K562 (cell line): ENCODE measurements at regions not wholly inside any gene's neighbourhood (a gene's known extent, or its start where the extent isn't known, plus 50 kb on each side); places are given as distances from the start of the nearest gene placed in this dataset.

Experiments used
- ATAC-seq: fragments of 200-7000 bp; cut with Tn5 transposase; 3 replicates; pipeline ENCODE4 v1.9.1; 2020; ENCODE audit warnings: moderate library complexity
- BruUV-seq: library from RNA; stranded (reverse); fragments of 400-500 nt; replicated peaks from 2 replicates; lab custom pipeline; 2021; lab: Mats Ljungman, UMichigan
- CTCF ChIA-PET: fragments of 300-600 bp; formaldehyde crosslinking; extraction: SDS; loops from one replicate; lab custom pipeline; 2021; ENCODE audit warnings: low intra/inter-chr PET ratio; lab: Yijun Ruan, JAX
- POLR2A ChIA-PET: fragments of 300-600, 350-650 bp; sonication (Branson Sonifier 250); formaldehyde crosslinking; extraction: SDS; loops from one replicate; lab custom pipeline; 2021; ENCODE audit warnings: antibody characterized with exemption, inconsistent platforms; lab: Yijun Ruan, JAX
- DNase-seq, 4 experiments: peaks; one replicate each; pipeline versions ENCODE4 v3.0.0 to v3.0.0-alpha.2; 2011 to 2018; ENCODE audit warnings: low spot score in 3 of 4, mixed read lengths in 3 of 4; ENCODE audit errors: extremely low read depth in 1 of 4
- FAIRE-seq: peaks from 2 replicates; lab custom pipeline; 2011; peaks lifted over from hg19 to GRCh38; lab: Jason Lieb, UNC
- H2AFZ ChIP-seq: 2 replicates; pipeline ENCODE4 v1.6.0; 2011; ENCODE audit warnings: low read depth, low read length, control low read depth, inconsistent platforms
- H3K27ac ChIP-seq: fragments of 200-600 bp; 3 replicates; pipeline ENCODE4 v1.8.0; 2011; ENCODE audit warnings: low read depth, mild to moderate bottlenecking, control low read depth, inconsistent platforms, low read length, moderate library complexity, mixed read lengths; ENCODE audit errors: extremely low read depth
- H3K27me3 ChIP-seq, 2 experiments: fragments of 300-600 bp in 1 of 2; 2 replicates in 1 of 2; 3 replicates in 1 of 2; pipeline versions ENCODE4 v1.6.0 to v1.8.0; 2011; ENCODE audit warnings: inconsistent platforms in 2 of 2, low read length in 2 of 2, mild to moderate bottlenecking in 1 of 2, mixed read lengths in 1 of 2, moderate library complexity in 1 of 2; ENCODE audit not compliant: control insufficient read depth in 2 of 2, insufficient read depth in 2 of 2
- H3K36me3 ChIP-seq: fragments of 300-600 bp; 3 replicates; pipeline ENCODE4 v1.8.0; 2011; ENCODE audit warnings: mild to moderate bottlenecking, low read length, inconsistent platforms; ENCODE audit not compliant: control insufficient read depth, insufficient read depth
- H3K4me1 ChIP-seq, 2 experiments: fragments of 200-600 bp in 1 of 2; replicated peaks in 1 of 2; 2 replicates in 1 of 2; 3 replicates in 1 of 2; pipeline versions ENCODE4 v1.5.1 to v1.8.0; 2011; ENCODE audit warnings: inconsistent platforms in 2 of 2, low read length in 2 of 2, mild to moderate bottlenecking in 1 of 2, mixed read lengths in 1 of 2, moderate library complexity in 1 of 2; ENCODE audit not compliant: control insufficient read depth in 2 of 2, insufficient read depth in 2 of 2
- H3K4me2 ChIP-seq: 2 replicates; pipeline ENCODE4 v1.6.1; 2011; ENCODE audit warnings: low read length, control low read depth, inconsistent platforms, mixed read lengths; ENCODE audit not compliant: insufficient read depth
- H3K4me3 ChIP-seq: fragments of 200-600 bp; sonication (generic), shearing (Covaris generic); 2 replicates; pipeline ENCODE4 v1.5.1; 2016; ENCODE audit warnings: control low read depth, inconsistent platforms
- H3K79me2 ChIP-seq: fragments of 200-600 bp; 3 replicates; pipeline ENCODE4 v1.8.0; 2011; ENCODE audit warnings: low read length, inconsistent platforms; ENCODE audit not compliant: control insufficient read depth, insufficient read depth
- H3K9ac ChIP-seq, 2 experiments: 2 replicates each; pipeline versions ENCODE4 v1.6.0 to v1.6.1; 2011; ENCODE audit warnings: low read depth in 2 of 2, low read length in 2 of 2, control low read depth in 1 of 2, inconsistent platforms in 1 of 2, mild to moderate bottlenecking in 1 of 2, mixed read lengths in 1 of 2; ENCODE audit not compliant: insufficient read depth in 1 of 2
- H3K9me1 ChIP-seq: one replicate; pipeline ENCODE4 v1.6.0; 2011; ENCODE audit warnings: inconsistent platforms, mild to moderate bottlenecking, low read length, moderate library complexity; ENCODE audit not compliant: control insufficient read depth, insufficient read depth
- H3K9me3 ChIP-seq: replicated peaks from 2 replicates; pipeline ENCODE4 v1.5.1; 2011; ENCODE audit warnings: low read depth, low read length, inconsistent platforms; ENCODE audit not compliant: control insufficient read depth, insufficient read depth
- H4K20me1 ChIP-seq: replicated peaks from 2 replicates; pipeline ENCODE4 v1.6.1; 2011; ENCODE audit warnings: low read length, inconsistent platforms, mixed read lengths; ENCODE audit not compliant: control insufficient read depth, insufficient read depth
- BRF1 ChIP-seq: IDR thresholded peaks from 3 replicates; pipeline ENCODE4 v1.6.1; 2011; ENCODE audit warnings: borderline replicate concordance, mild to moderate bottlenecking; ENCODE audit not compliant: insufficient read length; ENCODE audit errors: extremely low read depth
- ETS2 ChIP-seq: IDR thresholded peaks from 2 replicates; pipeline ENCODE4 v1.6.1; 2016; ENCODE audit warnings: borderline replicate concordance, missing genetic modification characterization, mild to moderate bottlenecking, moderate library complexity, missing compliant biosample characterization; ENCODE audit not compliant: poor library complexity, severe bottlenecking
- JUND ChIP-seq, 2 experiments: IDR thresholded peaks; 2 replicates in 1 of 2; 3 replicates in 1 of 2; pipeline ENCODE4 v1.6.1; 2011; ENCODE audit warnings: borderline replicate concordance in 2 of 2, low read depth in 2 of 2, low read length in 2 of 2, improper control_type of control experiment in 1 of 2, missing biosample characterization in 1 of 2, missing genetic modification characterization in 1 of 2, missing genetic modification reagents in 1 of 2
- POLR3G ChIP-seq: IDR thresholded peaks from 2 replicates; pipeline ENCODE4 v1.6.1; 2011; ENCODE audit not compliant: insufficient read length, insufficient replicate concordance; ENCODE audit errors: extremely low read depth
- RBM17 ChIP-seq: fragments of 200-400 bp; formaldehyde crosslinking; IDR thresholded peaks from 2 replicates; pipeline ENCODE4 v1.6.1; 2017; ENCODE audit warnings: low read depth, mild to moderate bottlenecking, low read length, borderline replicate concordance
- SIN3B ChIP-seq: fragments of 450-650 bp; IDR thresholded peaks from 2 replicates; pipeline ENCODE4 v1.6.1; 2017; ENCODE audit warnings: low read depth, mild to moderate bottlenecking, moderate library complexity
- SRF ChIP-seq, 2 experiments: fragments of 250-450, 450-650 bp in 1 of 2; sonication (Bioruptor Pico) in 1 of 2; sonication (generic) in 1 of 2; formaldehyde crosslinking; IDR thresholded peaks; 2 replicates each; pipeline versions ENCODE4 v1.5.0 to v1.5.1; 2020 to 2022; ENCODE audit warnings: mild to moderate bottlenecking in 1 of 2, missing genetic modification reagents in 1 of 2
- ZNF324 ChIP-seq: fragments of 250-450 bp; sonication (Bioruptor Pico); IDR thresholded peaks from 2 replicates; pipeline ENCODE4 v1.4.0; 2020; ENCODE audit warnings: mild to moderate bottlenecking
- ZNF41 ChIP-seq: fragments of 250-450 bp; sonication (Bioruptor Pico); conservative IDR thresholded peaks from 2 replicates; pipeline ENCODE4 v1.4.0; 2020; ENCODE audit warnings: mild to moderate bottlenecking
- WGBS: fragments of 100-300 bp; shearing (Covaris generic); methylation state at CpG from one replicate; pipeline ENCODE4 v1.1.6; 2016; ENCODE audit warnings: low coverage, mixed read lengths; ENCODE audit not compliant: insufficient coverage; ENCODE audit errors: missing lambda C conversion rate; 5-methylcytosine and 5-hydroxymethylcytosine counted together
- in situ Hi-C: fragments of 300-500 bp; cut with MboI; formaldehyde crosslinking; loops from 4 replicates; pipeline ENCODE4 v1.15.0; 2018; ENCODE audit warnings: inconsistent platforms, mixed read lengths
- intact Hi-C: fragments of 100-400 bp; cut with micrococcal nuclease; formaldehyde crosslinking; loops from 2 replicates; pipeline ENCODE4 v1.14.2; 2022
- TF ChIP-seq, protein P1 (sequence below): fragments of 450-650 bp; formaldehyde crosslinking; IDR thresholded peaks from 2 replicates; pipeline ENCODE4 v1.4.0; 2022; ENCODE audit warnings: mild to moderate bottlenecking, moderate library complexity
- TF ChIP-seq, protein P2 (sequence below): sonication (generic); formaldehyde crosslinking; IDR thresholded peaks from 2 replicates; pipeline ENCODE4 v1.8.1; 2023; ENCODE audit warnings: mild to moderate bottlenecking, missing genetic modification reagents
- TF ChIP-seq, protein P3 (sequence below): fragments of 450-650 bp; formaldehyde crosslinking; IDR thresholded peaks from 2 replicates; pipeline ENCODE4 v1.4.0; 2020; ENCODE audit warnings: mild to moderate bottlenecking

DNA sequence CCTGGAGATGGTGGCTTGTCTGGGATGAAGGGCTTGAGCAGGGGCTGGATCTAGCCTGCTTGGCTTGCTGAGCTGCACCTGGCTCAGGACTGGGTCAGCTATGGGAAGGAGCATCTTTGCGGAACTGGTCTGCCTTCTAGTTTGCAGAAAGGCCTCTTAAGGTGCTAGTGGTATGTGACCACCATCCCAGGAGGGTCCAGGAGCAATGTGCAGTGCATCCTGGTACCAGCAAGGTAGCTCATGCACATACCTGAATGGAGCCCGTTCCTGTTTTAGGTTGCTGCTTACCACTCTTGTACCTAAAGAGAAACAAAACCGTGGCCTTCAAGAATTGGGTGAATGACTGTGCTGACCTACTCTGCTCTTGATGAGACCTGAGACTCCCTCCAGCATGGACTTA lies 118.6 kb upstream of the PELI1 start:
- H3K27me3 ChIP-seq, result no peaks in the 10 kb centered on the region
- no peak overlapping the region for H3K4me2 ChIP-seq
- no peak overlapping the region for H3K9ac ChIP-seq
- no peaks in the 10 kb centered on the region for H3K9me1 ChIP-seq
- H2AFZ ChIP-seq, result no peak overlapping the region; the same call in 1 of the 2 replicates
- intact Hi-C loops (no loop called here), in situ Hi-C loops (no loop called here)
- H3K36me3 ChIP-seq, result no peaks in the 10 kb centered on the region
- H3K9me3 ChIP-seq, result no peaks in the 10 kb centered on the region
- TF ChIP-seq RBM17 (no peak), SRF (CRISPR knock-in tag; IDR thresholded peaks at IDR 0.05) (no peak), POLR3G (no peak)
- TF ChIP-seq, protein P1, sequence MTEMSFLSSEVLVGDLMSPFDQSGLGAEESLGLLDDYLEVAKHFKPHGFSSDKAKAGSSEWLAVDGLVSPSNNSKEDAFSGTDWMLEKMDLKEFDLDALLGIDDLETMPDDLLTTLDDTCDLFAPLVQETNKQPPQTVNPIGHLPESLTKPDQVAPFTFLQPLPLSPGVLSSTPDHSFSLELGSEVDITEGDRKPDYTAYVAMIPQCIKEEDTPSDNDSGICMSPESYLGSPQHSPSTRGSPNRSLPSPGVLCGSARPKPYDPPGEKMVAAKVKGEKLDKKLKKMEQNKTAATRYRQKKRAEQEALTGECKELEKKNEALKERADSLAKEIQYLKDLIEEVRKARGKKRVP (CRISPR knock-in tag), result no peak
- BruUV-seq, result no TSS peak
- POLR2A ChIA-PET, result interaction anchor here (0.6 to 1.1 kb wide), 3 partner anchors 8 to 1170 kb away, joined by 3 to 4 read pairs (median 3); partner anchors contain the start of gene SPRED2
- ATAC-seq (no peak), FAIRE-seq (no peak), DNase-seq (no peak)
- H4K20me1 ChIP-seq, result no peaks in the 10 kb centered on the region
- peaks cover 3 to 20% of the 10 kb centered on the region in 2 experiments; a peak in 4 of 5 replicates for H3K4me1 ChIP-seq
- no peaks in the 10 kb centered on the region for H3K79me2 ChIP-seq
- no peak overlapping the region for H3K27ac ChIP-seq
- H3K4me3 ChIP-seq, result no peak overlapping the region
- 38% methylated on average over 3 of the region's 3 CpGs for WGBS
- CTCF ChIA-PET, result no interaction called here

DNA sequence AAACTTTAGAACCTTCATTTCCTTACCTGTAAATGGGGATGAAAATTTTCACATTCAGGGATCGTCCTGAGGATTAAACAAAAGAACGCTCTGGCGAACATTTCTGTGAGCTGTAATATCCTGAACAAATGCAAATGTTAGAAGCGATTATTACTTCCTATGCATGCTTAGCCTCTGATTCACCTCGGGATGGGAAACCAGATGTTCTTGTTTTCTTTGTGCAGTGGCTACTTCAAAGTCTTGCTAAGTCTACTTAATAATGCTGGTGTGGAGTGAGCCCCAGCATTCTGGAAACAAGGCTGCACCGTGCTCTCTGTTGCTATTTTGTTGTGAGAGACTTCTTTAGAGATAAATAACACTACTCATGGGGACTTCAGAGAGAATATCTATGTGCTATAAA lies 119.1 kb upstream of the PELI1 start:
- Histone ChIP-seq H3K9ac (no peak overlapping the region), H3K9me3 (no peaks in the 10 kb centered on the region), H2AFZ (no peak overlapping the region), H3K4me3 (no peak overlapping the region), H3K27me3 (no peaks in the 10 kb centered on the region), H3K36me3 (no peaks in the 10 kb centered on the region), H4K20me1 (no peaks in the 10 kb centered on the region), H3K79me2 (no peaks in the 10 kb centered on the region), H3K9me1 (no peaks in the 10 kb centered on the region), H3K4me1 (peaks cover 3 to 18% of the 10 kb centered on the region in 2 experiments; a peak in 4 of 5 replicates), H3K27ac (no peak overlapping the region), H3K4me2 (no peak overlapping the region)
- DNase-seq, result no peak
- 48% methylated on average over 6 of the region's 6 CpGs for WGBS
- BruUV-seq, result no TSS peak
- no peak for FAIRE-seq
- intact Hi-C loops (no loop called here), in situ Hi-C loops (no loop called here)
- ATAC-seq, result no peak
- ChIA-PET POLR2A (no interaction called here), CTCF (no interaction called here)
- TF ChIP-seq BRF1 (no peak), ZNF41 (CRISPR knock-in tag) (no peak), JUND (IDR thresholded peaks at IDR 0.05; ENCODE audit: borderline replicate concordance, low read depth, low read length) (no peak), JUND (tag; IDR thresholded peaks at IDR 0.05; ENCODE audit: borderline replicate concordance, low read depth, low read length) (no peak), ETS2 (tag) (no peak), ZNF324 (CRISPR knock-in tag) (no peak), SIN3B (no peak)
- TF ChIP-seq, protein P2, sequence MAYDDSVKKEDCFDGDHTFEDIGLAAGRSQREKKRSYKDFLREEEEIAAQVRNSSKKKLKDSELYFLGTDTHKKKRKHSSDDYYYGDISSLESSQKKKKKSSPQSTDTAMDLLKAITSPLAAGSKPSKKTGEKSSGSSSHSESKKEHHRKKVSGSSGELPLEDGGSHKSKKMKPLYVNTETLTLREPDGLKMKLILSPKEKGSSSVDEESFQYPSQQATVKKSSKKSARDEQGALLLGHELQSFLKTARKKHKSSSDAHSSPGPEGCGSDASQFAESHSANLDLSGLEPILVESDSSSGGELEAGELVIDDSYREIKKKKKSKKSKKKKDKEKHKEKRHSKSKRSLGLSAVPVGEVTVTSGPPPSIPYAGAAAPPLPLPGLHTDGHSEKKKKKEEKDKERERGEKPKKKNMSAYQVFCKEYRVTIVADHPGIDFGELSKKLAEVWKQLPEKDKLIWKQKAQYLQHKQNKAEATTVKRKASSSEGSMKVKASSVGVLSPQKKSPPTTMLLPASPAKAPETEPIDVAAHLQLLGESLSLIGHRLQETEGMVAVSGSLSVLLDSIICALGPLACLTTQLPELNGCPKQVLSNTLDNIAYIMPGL (CRISPR knock-in tag), result no peak
- TF ChIP-seq, protein P3, sequence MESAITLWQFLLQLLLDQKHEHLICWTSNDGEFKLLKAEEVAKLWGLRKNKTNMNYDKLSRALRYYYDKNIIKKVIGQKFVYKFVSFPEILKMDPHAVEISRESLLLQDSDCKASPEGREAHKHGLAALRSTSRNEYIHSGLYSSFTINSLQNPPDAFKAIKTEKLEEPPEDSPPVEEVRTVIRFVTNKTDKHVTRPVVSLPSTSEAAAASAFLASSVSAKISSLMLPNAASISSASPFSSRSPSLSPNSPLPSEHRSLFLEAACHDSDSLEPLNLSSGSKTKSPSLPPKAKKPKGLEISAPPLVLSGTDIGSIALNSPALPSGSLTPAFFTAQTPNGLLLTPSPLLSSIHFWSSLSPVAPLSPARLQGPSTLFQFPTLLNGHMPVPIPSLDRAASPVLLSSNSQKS, result no peak
